Caki2 (cell line): ENCODE measurements at regions not wholly inside any gene's neighbourhood (a gene's known extent, or its start where the extent isn't known, plus 50 kb on each side); places are given as distances from the start of the nearest gene placed in this dataset.
A peak's percentile ranks its signal among the peaks of the same experiment; 100 is the strongest.
"Not testable (repeated sequence)": the region's sequence is repeated elsewhere in the genome, so short reads cannot be mapped to it uniquely, and the experiment has no call there.

ENCODE experiments used
- DNase-seq: peaks from one replicate; pipeline ENCODE4 v3.0.0-alpha.2; 2015; ENCODE audit warnings: low read depth
- in situ Hi-C: cut with HindIII; loops from 2 replicates; pipeline ENCODE4 v1.10.0; 2016; ENCODE audit warnings: low sequenced_read_pairs, low pct_unique_long_range_greater_than_20kb, mixed read lengths

DNA sequence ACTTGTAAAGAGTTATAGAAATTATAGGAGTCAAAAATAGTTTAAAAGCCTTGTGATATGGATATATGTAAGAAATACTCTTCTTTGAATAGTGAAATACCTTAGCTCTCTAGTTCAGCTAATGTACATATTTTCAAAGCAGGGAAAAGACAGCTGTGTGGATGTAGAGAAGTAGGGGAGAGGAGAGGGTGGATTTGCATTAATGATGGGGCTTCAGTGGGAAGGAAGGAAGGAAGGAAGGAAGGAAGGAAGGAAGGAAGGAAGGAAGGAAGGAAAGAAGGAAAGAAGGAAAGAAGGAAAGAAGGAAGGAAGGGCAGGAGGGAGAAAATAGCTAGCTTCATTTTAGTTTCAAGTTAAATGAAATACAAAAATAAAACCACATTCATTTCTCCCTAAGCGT lies 62.4 kb upstream of the RGS1 start:
- DNase-seq: no peak

DNA sequence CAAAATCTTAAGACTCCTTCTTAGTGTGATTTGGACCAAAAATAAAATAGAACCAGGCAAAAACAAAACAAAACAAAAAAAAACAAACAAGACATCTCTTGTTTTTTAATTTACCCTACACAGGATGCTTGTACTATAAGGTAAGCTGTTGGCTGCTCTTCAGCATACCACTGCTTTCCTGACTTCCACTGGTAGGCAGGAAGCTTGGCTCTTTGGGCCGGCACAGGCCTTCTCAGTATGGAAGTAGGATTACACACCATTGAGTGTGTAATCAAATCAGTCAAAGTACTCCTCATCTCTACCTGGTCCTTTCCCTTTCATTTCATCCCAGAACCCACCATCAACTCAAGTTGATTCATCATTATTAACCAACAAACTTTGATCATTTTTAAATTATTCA lies 61.9 kb upstream of the RGS1 start:
- no peak for DNase-seq
- in situ Hi-C loops: no loop called here

More for the DNA sequence above, 62.4 kb upstream of the RGS1 start:
- in situ Hi-C loops: no loop called here

DNA sequence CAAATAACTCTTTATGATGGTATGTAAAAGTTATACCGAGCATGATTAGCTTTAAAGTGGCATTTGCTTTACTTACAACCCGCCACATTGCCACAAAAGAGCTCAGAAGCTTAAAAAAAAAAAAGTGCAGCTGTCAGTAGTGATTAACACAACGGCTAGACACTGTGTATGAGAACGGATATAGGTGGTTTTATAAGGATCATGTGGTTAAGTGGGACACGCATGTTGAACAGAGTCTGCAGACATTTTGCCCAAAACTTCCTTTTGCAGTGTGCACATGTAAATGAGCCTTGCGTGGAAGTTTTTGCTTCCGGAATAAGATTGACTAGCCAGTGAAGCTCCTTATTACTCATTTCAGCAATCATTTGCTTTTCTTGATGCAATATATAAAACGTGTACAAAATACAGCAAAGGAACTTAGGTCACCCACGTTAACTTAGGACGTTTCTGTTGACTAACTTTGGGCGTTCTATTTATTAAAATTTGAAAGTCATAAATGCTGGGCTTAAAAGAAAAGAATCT lies 58.7 kb upstream of the RGS1 start:
- in situ Hi-C loops: no loop called here
- DNase-seq: peak; percentile 85

- in situ Hi-C loops: not testable (repeated sequence)
- DNase-seq: peak; percentile 9
These were observed 57.7 kb upstream of the RGS1 start for GRCh38 chr1:192517716-192518355.

- in situ Hi-C loops: no loop called here
These were observed 56.9 kb upstream of the RGS1 start for GRCh38 chr1:192518700-192519099.

GRCh38 chr1:192521734-192522133 lies 53.8 kb upstream of the RGS1 start:
- in situ Hi-C loops: no loop called here
- DNase-seq: no peak

More at GRCh38 chr1:192518700-192519099, 56.9 kb upstream of the RGS1 start:
- no peak for DNase-seq

DNA sequence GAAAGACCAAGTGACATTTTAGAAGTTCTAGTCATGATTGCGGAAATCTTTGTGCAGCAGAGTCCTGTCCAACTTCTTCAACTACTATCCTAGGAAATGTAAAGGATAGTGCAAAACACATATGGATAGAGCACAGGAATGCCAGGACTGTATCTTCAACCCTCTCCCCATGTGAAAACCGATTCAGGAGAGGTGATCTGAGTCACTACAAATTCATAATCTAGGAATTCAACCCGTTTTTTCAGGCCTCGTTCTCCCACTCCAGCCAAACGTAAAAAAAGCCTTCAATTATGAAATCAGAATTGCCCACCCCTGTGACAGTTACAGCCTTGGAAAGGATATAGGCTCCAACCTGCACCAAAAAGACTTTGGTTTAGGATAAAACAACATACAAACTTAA lies 52.9 kb upstream of the RGS1 start:
- in situ Hi-C loops: no loop called here
- no peak for DNase-seq

- in situ Hi-C loops: no loop called here
- no peak for DNase-seq
These were observed 51.4 kb upstream of the RGS1 start for GRCh38 chr1:192524223-192524622.
